Mesenteric fat pad (tissue), 1 donor: ENCODE measurements at regions not wholly inside any gene's neighbourhood (a gene's known extent, or its start where the extent isn't known, plus 50 kb on each side); places are given as distances from the start of the nearest gene placed in this dataset.

Source experiments
- DNase-seq: peaks from one replicate; pipeline ENCODE4 v3.0.0-alpha.2; 2020; ENCODE audit warnings: low spot score
- donor health status: DM: yes; HTN: yes; CAD: no.

DNA sequence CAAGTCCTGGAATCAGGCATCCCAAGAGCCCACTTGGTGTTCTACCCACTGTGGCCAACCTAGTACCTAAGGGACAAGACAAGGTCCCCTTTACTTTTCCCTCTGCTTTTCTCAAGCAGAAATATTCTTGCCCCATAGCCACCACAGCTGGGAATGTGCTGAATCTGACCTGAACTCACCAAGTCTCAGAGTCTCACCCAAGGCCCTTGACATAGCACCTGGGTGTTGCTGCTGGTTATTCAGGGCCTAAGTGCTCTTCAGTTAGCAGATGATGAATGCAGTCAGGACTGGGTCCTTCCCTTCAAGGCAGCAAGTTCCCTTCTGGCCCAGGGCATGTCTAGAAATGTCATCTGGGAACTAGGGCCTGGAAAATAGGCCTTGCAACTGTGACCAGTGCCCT lies 201.8 kb upstream of the SERP2 start:
- DNase-seq, result no peak

DNA sequence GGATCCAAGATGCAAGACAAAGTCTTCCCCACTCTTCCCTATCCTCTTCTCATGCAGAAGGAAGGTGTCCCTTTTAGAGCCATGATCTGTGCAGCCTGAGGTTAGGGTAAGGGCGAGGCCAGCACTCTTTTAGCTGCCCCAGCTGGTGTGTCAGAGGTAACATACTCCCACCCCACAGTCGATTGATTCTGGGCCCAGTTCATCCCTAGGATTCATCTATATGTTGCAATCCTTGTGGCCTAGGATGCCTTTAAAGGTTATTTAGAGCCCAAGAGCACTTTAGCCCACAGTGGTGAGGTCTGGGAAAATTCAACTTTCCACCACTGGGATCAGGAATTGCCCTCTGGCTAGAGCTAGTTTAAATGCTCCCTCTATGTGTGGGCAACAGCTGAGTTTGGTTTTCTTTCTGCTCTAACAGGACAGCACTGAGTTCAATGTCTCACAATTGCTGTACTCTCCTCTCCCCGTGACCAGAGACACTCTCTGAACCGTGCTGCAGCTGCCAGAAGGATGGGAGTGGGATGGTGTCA lies 201.3 kb upstream of the SERP2 start:
- DNase-seq, result no peak

DNA sequence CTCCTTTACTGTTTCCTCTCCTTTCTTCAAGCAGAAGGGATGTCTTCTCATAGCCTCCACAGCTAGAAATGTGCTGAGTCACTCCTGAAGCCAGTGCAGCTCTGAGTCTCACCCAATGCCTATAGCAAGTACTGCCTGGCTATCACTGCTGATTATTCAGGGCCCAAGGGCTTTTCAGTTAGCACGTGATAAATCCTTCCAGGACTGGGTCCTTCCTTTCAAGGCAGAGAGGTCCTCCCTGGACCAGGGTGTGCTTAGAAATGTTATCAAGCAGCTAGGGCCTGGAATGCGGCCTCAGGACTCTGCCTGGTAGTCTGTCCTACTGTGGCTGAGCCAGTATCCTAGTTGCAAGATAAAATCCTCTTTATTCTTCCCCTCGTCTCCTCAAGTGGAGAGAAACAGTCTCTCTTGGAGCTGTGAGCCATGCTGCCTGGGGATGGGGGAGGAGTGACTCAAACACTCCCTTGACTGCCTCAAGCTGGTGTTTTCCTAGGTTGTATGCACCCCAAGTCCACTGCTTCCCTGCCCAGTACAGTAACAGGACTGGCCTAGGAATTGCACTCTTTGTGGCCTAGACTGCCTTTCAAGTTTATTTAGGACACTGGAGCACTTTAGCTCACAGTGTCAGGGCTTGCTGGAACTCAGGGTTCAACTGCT lies 198.7 kb upstream of the SERP2 start:
- DNase-seq, result no peak

DNA sequence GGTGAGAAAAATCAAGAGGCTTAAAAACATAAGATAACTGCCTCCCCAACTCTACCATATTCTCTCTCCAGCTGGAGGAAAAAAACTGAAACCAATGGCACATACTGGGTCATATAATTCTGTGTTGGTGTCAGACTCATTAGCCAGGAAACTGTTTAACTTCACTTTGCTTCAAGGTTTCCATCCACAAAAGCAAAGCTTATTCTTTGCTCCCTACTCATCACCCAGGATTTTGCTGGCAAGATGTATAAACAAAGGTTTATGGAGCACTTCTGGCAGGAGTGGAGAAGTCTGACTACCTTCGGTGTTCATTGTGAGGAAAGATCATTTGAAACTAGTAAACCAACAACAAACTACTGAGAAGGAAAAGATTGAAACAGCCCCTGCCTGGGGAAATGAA lies 197.5 kb upstream of the SERP2 start:
- no peak for DNase-seq

DNA sequence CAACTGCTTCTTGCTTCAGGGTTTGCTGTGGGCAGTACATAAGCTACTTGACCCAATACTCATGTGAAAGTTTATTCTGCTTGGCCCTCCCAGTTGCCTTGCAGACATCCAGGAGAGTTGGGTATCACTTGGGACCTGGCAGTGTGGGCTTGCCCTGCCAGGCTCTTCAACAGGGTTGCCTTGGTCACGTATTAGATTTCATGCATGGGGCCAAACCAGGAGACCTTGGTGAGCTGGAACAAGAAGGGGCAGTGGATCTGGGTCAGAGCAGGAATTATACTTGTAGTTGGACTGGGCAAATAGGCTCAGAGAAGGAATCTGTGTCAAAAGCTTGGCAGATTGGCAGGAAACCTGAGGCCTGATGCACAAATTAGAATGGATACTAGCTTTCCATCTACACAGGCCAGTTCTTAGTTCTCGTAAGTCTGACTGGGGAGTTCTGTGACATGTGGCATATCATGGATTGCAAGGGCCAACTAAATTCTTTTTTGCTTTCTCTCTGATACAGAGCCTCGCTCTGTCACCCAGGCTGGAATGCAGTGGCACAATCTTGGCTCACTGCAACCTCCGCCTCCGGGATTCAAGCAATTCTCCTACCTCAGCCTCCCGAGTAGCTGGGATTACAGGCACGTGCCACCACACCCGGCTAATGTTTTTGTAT lies 192.6 kb upstream of the SERP2 start:
- no peak for DNase-seq

DNA sequence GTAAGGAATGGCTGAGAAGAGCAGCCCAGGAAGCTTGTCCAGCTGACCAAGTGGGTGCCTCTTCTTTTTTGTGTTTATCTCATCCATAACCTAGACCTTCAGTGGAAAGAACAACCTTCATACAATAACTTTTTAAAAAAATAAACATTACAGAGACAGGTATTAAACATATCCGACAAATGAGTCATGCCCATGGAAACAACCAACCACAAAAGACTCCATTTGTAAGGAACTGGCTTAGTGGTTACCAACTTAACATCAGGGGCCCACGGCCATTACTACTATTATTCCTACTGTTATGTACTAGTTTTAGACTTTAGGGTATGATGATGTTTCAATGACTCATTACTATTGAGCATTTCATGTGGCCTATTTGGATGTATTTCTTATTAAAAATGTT lies 191.7 kb upstream of the SERP2 start:
- no peak for DNase-seq

DNA sequence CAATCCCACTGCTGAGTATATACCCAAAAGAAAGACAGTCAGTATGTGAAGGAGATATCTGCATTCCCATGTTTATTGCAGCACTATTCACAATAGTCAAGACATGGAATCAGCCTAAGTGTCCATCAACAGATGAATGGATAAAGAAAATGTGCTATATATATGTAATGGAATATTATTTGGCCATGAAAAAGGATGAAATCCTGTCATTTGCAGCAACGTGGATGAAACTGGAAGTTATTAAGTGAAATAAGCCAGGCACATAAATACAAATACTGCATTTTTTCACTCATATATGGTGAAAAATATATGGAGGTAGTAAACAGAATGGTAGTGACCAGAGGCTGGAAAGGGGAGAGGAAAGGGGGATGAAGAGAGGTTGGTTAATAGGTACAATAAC lies 188.9 kb upstream of the SERP2 start:
- no peak for DNase-seq

DNA sequence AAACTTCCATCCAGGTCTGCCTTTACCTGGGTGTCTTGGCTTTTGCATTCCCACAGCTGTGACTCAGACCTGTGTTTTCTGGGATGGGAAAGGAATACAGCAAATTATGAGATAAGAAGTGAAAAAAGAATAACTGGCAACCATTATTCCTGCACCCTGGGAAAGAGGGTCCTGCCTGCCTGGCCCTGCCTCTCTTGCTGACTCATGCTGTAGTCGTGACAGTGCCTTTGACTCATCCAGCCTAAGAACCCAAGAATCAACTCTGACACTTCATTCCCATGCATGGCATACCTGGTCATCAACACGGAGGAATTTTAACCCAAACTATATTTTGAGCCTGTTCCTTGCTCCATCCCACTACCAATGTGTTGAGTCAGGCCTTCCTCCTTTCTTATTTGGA lies 185.4 kb upstream of the SERP2 start:
- DNase-seq, result no peak

DNA sequence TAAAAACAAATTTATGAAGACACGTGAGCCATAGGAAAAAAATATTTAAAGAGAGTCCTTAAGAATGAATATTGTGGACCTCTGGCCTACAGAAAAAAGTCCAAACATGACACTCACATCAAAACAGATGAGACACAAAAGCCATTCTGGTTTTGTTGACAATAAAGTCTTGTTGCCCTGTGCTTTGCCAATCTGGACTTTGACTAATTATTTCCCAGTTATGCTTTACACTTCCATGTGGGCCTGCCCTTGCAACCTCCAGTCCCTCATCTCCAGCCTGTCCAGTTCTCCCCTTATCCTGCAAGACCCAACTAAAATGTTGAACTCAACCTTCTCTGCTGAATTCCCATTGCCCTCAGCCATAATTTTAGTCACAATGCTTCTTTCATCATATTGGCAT lies 184.5 kb upstream of the SERP2 start:
- DNase-seq, result no peak

DNA sequence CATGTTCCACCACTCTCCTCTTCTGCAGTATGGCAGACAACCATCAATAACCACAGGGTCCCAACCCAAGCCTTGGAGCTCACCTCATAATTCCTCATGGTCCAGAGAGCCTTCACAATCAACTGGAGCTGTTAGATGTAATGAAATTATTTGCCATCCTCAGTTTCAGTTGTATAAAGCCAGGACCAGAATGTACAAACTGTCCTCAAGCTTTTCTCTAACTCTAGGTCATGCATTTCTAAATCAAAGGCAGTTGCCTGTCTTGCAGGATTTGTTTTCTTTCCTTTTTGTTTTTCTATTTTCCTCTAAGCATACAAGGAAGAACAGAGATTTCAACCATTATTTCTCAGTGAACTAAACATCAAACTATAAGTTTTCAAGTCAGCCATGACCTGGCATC lies 182.5 kb upstream of the SERP2 start:
- DNase-seq, result no peak

DNA sequence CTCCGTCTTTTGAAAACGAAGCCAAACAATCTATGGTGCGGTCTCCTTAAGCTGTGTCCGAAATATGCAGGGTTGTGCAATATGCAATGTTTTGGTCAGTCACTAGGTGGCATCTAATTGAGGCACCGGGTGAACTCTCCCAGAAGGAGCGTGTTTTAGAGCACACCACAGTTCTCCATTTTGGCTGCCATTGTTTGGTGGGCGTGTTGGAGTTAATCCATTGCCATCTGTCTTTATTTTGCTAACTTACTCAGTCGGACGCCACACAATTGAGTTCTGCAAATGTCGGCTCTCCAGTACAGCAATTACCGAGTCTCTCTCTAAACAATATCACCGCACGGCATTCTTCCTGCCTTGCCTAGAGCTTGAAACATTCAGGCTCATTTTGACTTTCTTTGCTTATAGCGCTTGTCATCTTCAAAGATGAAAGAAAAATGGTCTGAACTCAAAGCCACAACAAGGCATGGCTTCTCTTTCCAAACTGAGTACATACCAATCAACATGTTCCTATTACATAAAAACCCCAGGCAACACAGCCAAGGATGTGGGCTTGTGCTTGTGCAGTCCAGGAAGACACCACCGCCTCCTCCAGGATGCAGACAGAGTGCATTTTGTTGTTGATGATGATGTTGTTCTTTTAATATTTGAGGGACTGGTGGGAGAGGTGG lies 182.0 kb upstream of the SERP2 start:
- no peak for DNase-seq

DNA sequence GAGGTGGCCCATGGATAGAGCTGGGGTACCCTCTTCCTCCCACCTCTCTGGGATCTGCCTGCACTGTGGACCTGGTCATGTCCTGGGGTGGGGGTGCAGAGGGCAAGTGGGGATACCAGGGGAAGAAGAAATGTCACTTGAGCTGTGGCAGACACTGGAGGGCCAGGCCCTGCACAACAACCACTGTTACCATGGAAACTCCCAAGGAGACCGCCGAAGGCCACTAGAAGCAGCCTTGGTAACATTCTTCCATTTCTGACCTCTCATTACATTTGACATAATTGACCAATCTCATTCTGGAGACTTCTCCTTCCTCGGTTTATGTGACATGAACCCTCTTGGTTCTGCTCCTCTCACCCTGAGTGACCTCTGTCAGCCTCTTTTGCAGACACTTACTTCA lies 179.9 kb upstream of the SERP2 start:
- DNase-seq, result no peak

DNA sequence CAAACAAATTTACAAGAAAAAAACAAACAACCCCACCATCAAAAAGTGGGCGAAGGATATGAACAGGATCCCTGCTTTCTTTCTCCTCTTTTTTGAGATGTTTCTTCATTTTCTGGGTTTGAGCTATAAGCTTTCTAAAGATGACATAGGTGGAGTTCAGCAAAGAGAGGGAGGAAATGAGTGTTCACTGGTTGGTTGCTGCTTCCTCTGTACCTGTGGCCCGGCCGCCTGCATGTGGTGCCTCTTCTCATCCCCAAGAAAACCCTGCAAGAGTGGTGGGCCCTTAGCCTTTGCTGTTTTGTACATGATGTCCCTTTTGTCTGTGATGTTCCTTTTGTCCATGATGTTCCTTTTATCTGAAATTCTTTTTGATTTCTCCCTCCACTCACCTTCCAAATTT lies 178.4 kb upstream of the SERP2 start:
- no peak for DNase-seq

DNA sequence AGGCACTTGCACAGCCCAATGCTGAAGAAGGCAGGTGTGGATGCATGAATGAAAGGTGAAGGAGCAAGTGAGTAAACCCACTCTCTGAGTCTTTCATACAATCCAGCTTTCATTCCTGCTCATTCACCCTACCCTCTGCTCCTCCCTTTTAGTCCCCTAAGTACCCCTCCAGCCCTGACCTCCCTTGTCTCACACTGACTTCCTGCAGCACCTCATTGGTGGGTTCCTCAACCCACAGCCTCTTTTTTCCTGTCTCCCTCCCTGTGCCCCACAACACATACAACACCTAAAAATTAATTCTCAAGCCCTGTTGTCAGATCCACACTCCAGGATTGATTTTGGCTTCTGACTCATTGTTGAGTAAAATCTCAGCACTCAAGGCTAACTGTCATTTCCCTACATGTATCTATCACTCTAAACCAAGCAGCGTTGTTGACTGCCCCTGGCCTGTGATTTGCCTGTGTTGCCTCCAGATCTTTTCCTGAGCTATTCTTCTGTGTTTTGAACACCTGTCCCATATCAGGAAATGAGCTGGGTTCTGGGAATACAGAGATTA lies 177.3 kb upstream of the SERP2 start:
- no peak for DNase-seq

DNA sequence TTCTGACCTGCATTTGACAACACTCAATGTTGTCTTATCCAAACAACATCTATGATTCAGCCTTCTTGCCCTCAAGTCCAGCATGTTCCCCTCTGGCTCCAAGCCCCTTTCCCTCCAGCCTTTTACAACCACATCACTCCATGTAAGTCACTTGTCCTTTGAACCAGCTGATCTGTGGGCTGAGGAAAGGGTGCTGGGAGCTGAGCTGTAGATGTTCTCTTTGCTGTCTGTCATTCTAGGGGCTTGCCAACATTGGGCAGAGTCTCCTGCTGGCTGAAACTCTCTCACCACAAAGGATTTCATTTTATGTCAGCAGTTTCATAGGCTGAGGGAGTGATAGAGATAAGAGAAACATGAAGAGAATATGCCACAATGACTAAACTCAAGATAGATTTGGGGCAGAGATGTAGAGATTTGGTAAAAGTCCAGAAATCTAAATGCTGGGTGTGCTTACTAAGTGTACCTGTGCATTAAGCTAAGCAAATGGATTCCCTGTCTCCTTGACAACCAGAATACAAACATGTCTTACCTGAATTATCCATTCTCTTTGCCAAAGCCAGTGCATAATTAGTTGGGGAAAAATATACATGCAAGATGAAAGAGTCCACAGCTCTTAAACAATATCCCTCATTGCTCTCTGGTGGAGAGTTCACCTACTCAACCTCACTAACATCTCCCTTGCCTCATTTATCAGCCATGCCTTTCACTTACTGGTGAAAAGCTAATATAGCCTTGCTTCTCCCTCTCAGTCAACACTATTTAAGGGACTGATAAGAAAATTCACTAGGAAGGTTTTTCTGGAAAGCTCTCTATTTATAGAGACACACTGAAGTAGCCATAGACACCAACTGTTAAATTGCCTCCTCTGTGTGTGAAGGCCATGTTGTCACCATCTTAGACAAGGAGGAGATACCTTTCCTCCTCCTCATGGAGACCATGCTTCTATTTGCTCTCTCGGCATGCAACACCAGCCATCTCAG lies 175.5 kb upstream of the SERP2 start:
- DNase-seq, result no peak

DNA sequence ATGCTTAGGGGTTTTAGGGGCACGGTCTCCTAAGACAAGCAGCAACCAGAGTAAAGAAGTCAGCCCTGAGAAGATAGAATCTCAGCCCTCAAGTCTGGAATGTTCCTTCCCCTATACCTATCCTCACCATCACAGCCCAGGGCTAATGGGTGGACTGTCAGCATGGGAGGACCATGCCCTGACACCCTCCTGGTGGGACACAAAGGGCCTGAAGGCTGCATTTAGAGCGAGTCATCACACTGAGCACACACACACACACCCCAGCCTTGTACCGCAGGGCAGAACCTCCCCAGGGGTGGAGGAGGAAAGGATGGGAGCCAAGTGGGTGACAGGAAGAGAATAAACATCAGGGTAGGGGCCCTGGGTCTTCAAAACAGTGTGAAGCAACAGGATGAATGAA lies 174.8 kb upstream of the SERP2 start:
- no peak for DNase-seq

DNA sequence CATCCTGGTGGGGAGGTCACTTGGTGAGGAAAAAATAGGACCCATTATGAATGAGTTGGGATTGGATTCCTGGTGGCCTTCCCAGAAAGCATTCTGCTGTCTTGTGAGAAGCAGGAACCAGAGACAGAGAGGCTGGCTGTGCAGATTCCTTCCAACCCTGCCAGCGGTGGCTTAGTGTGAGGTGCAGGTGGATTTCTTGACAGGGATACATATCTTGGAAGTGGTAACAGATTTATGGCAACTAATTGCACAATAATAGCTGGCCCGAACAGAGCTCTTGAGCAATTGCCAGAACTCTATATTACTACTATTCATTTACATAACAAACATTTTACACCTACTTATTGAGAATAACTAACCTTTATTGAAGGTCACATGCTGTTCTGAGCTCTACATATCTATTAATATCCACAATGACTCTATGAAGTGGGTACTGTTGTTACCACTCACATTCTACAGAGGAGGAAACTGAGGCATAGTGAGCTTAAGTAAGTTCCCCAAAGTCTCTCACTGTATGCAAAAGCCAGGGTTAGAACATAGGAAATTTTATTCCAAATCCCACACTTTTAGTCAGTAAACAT lies 173.9 kb upstream of the SERP2 start:
- no peak for DNase-seq

DNA sequence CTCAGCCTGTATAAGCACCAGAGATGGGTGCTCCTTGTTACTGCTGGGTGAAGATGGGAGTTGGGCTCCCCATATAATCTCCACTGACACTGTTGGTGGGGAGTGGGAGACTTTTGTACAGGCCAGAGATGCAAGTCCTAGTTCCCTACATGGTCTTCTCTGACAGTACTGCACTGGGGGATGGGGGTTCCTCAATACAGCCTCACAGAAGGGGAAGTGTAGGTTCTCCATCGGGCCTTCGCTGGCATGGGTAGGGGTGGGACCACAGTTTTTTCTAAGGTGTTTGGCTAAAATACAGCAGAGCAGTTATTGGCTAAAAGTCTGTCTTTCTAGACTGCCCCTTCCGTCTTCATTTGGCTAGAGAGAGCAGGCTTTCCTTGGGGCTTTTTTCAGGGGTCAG lies 167.2 kb upstream of the SERP2 start:
- no peak for DNase-seq

DNA sequence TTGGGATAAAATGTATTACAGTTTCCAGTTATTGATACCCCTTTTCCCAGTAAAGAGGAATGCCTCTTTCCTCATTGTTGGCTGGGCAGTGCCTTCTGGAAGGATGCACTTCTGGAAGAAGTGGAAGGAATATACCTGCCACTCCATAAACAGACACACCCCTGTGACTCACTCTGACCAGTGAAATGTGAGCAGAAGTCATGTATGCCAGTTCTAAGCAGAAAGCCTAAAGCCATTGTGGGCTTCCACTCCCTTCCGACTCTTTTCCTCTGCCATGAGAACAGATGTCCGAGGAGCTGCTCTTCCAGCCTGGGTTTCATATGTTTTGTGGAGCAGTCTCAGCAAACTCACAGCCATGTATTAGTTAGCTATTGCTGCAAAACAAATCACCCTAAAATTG lies 166.1 kb upstream of the SERP2 start:
- no peak for DNase-seq

DNA sequence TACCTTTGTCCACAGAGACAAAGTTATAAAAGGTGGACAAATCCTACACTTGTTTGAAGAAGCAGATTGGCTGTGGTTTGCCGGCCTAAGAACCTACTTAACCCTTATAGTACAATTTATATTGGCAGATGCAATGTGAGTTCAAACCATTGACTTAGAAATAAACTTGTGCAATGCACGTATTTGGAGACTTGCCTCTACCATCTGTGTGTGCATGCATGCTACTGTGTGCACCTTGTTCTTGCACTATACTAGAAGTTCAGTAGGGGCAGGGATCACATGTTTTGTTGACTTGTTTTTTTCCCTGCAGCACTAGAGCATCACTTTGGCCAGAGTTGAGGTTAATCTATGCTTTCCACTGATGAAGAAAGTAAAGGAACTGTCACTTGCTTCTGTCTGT lies 163.1 kb upstream of the SERP2 start:
- no peak for DNase-seq

DNA sequence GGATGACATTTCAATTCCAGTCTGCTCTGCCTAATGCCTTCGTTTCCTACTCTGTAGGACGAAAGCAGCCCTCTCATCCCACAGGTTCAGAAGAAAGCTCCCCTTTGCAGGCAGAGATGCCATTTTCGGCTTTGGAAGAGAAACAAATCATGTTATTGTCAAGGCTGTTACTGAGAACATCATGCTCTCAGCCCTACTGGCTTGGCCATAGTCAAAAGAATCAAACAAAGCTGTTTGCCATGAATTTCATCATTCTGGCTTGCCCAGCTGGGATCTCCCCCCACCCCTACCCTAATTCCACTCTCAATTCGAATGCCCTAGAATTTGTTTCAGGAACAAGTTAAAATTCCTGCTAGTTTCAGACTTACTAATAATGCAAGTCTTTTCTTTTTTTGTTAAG lies 162.3 kb upstream of the SERP2 start:
- DNase-seq, result no peak
